GM18517 (cell line): ENCODE measurements at regions not wholly inside any gene's neighbourhood (a gene's known extent, or its start where the extent isn't known, plus 50 kb on each side); places are given as distances from the start of the nearest gene placed in this dataset.
"Not testable (repeated sequence)": the region's sequence is repeated elsewhere in the genome, so short reads cannot be mapped to it uniquely, and the experiment has no call there.

Experiments used
- ATAC-seq: cut with Tn5 transposase; IDR thresholded peaks from one replicate; pipeline ENCODE4 v1.9.1; 2021; ENCODE audit warnings: mild to moderate bottlenecking, moderate library complexity; ENCODE audit not compliant: unreplicated experiment

DNA sequence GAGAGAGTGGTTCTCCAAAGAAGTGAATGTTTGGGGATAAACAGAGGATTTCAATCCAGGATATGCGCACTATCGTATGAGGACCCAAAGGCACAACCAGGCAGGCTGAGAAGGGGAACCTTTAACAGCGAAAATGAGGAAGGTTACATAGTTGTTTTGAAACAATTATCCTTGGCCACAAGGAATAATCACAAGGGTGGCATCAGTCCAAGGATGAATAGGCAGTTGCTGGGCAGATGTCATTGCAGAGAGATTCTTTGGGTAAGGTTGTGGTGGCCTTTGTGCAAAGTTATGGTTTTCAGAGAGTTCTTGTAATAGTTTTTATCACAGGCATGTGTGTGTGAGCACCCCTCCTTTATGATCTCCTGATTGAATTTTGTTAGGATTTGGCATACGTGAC is 58.9 kb upstream of the NBPF20 start:
- ATAC-seq: not testable (repeated sequence)

DNA sequence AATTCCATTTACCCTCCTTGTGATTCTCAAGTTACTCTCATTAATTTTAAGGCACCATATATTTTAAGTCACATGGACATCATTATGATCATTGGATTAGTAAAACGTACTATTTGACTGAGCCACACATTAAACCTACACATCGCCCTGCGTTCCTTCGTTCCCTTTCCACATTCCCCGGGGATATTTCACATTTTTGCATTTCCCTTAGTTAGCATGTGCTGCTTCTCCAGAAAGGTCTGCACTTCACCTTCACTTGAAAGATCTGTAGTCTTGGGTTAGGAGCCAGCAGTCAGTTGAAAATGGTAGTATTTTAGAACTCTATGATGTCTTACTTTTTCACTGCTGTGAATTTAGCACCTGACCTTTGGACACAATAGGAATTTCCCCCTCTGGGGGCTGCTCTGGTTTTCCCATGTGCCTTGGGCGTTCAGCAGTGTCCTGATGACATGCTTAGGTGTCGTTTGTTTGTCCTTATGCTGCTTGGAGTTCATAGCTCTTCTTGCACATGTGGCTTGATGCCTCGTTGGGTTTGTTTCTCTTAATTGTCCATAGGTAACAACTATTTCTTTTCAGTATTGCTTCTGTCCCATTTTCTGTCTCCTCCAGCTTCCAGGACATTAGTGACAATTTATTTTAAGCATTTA is 56.9 kb upstream of the NBPF20 start:
- ATAC-seq: not testable (repeated sequence)

DNA sequence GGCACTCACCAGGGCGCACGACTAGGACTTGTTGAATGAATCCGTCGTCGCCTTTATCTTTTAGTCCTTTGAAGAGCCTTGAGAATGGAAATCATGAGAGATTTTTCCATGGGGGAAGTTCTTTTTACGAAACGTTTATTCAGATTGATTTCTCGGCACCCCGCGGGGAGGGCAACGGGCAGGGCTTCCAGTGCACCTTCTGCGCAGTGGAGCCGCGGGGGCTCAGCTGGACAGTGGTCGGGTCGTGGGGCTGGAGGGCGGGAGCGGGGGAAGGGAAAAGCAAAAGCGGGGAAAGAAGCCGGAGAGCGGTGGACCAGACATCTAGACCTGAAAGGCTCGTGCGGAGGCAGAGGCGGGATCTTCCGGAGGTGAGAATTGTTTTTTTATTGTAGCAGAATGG is 50.6 kb upstream of the NBPF20 start:
- ATAC-seq: not testable (repeated sequence)

DNA sequence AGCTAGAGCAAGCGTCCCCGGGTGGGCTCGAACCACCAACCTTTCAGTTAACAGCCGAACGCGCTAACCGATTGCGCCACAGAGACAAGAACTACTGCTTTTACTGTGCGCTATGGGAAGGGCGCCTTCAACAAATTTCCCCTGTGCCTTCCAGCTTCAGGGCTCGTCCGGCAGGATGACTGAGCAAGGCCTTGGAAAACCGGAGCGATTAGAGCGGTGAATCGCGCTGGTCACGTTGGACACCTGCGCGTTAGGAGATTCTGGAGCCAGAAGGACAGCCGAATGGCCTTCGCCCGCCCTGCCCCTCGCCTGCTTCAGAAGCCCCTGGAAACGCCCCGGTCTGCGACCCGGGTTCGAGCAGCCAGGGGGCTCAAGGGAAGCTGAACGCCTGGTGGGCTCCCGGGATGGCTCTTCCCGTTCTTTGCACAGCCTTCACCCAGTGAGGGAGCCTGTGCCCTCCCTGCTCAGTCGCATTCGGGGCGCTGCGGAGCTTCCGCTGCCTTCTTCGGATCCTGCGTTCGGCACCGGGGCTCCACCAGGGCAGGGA is 50.0 kb upstream of the NBPF20 start:
- not testable (repeated sequence) for ATAC-seq
